ENCODE measurements at regions not wholly inside any gene's neighbourhood (a gene's known extent, or its start where the extent isn't known, plus 50 kb on each side); places are given as distances from the start of the nearest gene placed in this dataset.

- no peak for TF ChIP-seq CTCF (IDR thresholded peaks at IDR 0.05)
- intact Hi-C loops (cut with micrococcal nuclease), result no loop called here
- no peaks in the 10 kb centered on the region for H3K36me3 ChIP-seq (ENCODE audit: control insufficient read depth, insufficient read depth, low read length)
- ATAC-seq (no peak), DNase-seq (no peak)
- Mint-ChIP-seq H3K27ac (no peak overlapping the region), H3K4me1 (no peaks in the 10 kb centered on the region), H3K9me3 (no peaks in the 10 kb centered on the region), H3K36me3 (no peaks in the 10 kb centered on the region), H3K4me3 (no peak overlapping the region), H3K27me3 (ENCODE audit: low read depth in 2 of 2) (peaks cover 0 to 7% of the 10 kb centered on the region in 2 donors)
- H3K27ac ChIP-seq (ENCODE audit: low read length), result no peak overlapping the region
- H3K27me3 ChIP-seq (ENCODE audit: control insufficient read depth, insufficient read depth, low read length), result no peaks in the 10 kb centered on the region
- no peaks in the 10 kb centered on the region for H3K4me1 ChIP-seq (ENCODE audit: control insufficient read depth, insufficient read depth, low read length)
- no peak overlapping the region for H3K4me3 ChIP-seq (ENCODE audit: low read length)
- no peaks in the 10 kb centered on the region for H3K9me3 ChIP-seq (ENCODE audit: control insufficient read depth, insufficient read depth, low read length)
- WGBS (ENCODE audit: insufficient coverage), result 88% methylated on average over 3 of the region's 3 CpGs
Observed at GRCh38 chr14:62053188-62053587, 291.0 kb downstream of the SNAPC1 start.

GRCh38 chr14:62056789-62057188 is 294.6 kb downstream of the SNAPC1 start:
- no peak overlapping the region for H3K4me3 Mint-ChIP-seq
- no peaks in the 10 kb centered on the region for H3K36me3 Mint-ChIP-seq
- H3K4me1 ChIP-seq (ENCODE audit: control insufficient read depth, insufficient read depth, low read length), result no peaks in the 10 kb centered on the region
- TF ChIP-seq CTCF (IDR thresholded peaks at IDR 0.05), result no peak
- no peaks in the 10 kb centered on the region for H3K27me3 ChIP-seq (ENCODE audit: control insufficient read depth, insufficient read depth, low read length)
- peaks cover 2 to 10% of the 10 kb centered on the region in 2 donors for H3K27me3 Mint-ChIP-seq (ENCODE audit: low read depth in 2 of 2)
- H3K36me3 ChIP-seq (ENCODE audit: control insufficient read depth, insufficient read depth, low read length), result no peaks in the 10 kb centered on the region
- no peak overlapping the region for H3K4me3 ChIP-seq (ENCODE audit: low read length)
- 98% methylated on average over 27 of the region's 27 CpGs for WGBS (ENCODE audit: insufficient coverage)
- no peaks in the 10 kb centered on the region for H3K9me3 ChIP-seq (ENCODE audit: control insufficient read depth, insufficient read depth, low read length)
- DNase-seq (no peak), ATAC-seq (no peak)
- H3K9me3 Mint-ChIP-seq, result no peaks in the 10 kb centered on the region
- no peak overlapping the region for H3K27ac ChIP-seq (ENCODE audit: low read length)
- no peak overlapping the region for H3K27ac Mint-ChIP-seq
- peaks cover 0 to 6% of the 10 kb centered on the region in 2 donors for H3K4me1 Mint-ChIP-seq
- intact Hi-C loops (cut with micrococcal nuclease), result no loop called here

- ATAC-seq (no peak), DNase-seq (no peak)
- H3K27ac Mint-ChIP-seq, result no peak overlapping the region
- WGBS (ENCODE audit: insufficient coverage), result 93% methylated on average over 3 of the region's 5 CpGs
- Histone ChIP-seq H3K4me3 (ENCODE audit: low read length) (no peak overlapping the region), H3K27ac (ENCODE audit: low read length) (no peak overlapping the region), H3K4me1 (ENCODE audit: control insufficient read depth, insufficient read depth, low read length) (no peaks in the 10 kb centered on the region), H3K36me3 (ENCODE audit: control insufficient read depth, insufficient read depth, low read length) (no peaks in the 10 kb centered on the region), H3K9me3 (ENCODE audit: control insufficient read depth, insufficient read depth, low read length) (no peaks in the 10 kb centered on the region), H3K27me3 (ENCODE audit: control insufficient read depth, insufficient read depth, low read length) (no peaks in the 10 kb centered on the region)
- TF ChIP-seq CTCF (IDR thresholded peaks at IDR 0.05), result no peak
- H3K27me3 Mint-ChIP-seq (ENCODE audit: low read depth in 2 of 2), result peaks cover 0 to 10% of the 10 kb centered on the region in 2 donors
- H3K4me1 Mint-ChIP-seq, result peaks cover 0 to 8% of the 10 kb centered on the region in 2 donors
- no peak overlapping the region for H3K4me3 Mint-ChIP-seq
- H3K9me3 Mint-ChIP-seq, result no peaks in the 10 kb centered on the region
- intact Hi-C loops (cut with micrococcal nuclease), result no loop called here
- no peaks in the 10 kb centered on the region for H3K36me3 Mint-ChIP-seq
Observed at GRCh38 chr14:62062645-62063044, 300.4 kb downstream of the SNAPC1 start.

- 80% methylated on average over 1 of the region's 3 CpGs for WGBS (ENCODE audit: insufficient coverage)
- intact Hi-C loops (cut with micrococcal nuclease), result no loop called here
Observed at GRCh38 chr14:62064751-62065323, 302.6 kb downstream of the SNAPC1 start.

More at GRCh38 chr14:62064751-62065323, 302.6 kb downstream of the SNAPC1 start:
- ATAC-seq (no peak), DNase-seq (no peak)
- no peak overlapping the region for H3K4me3 Mint-ChIP-seq
- peaks cover 0 to 8% of the 10 kb centered on the region in 2 donors for H3K4me1 Mint-ChIP-seq
- no peak overlapping the region for H3K4me3 ChIP-seq (ENCODE audit: low read length)
- no peak overlapping the region for H3K27ac Mint-ChIP-seq
- no peaks in the 10 kb centered on the region for H3K36me3 Mint-ChIP-seq
- H3K27me3 Mint-ChIP-seq (ENCODE audit: low read depth in 2 of 2), result peaks cover 0 to 10% of the 10 kb centered on the region in 2 donors
- TF ChIP-seq CTCF (IDR thresholded peaks at IDR 0.05), result no peak
- no peaks in the 10 kb centered on the region for H3K36me3 ChIP-seq (ENCODE audit: control insufficient read depth, insufficient read depth, low read length)
- H3K27ac ChIP-seq (ENCODE audit: low read length), result no peak overlapping the region
- H3K27me3 ChIP-seq (ENCODE audit: control insufficient read depth, insufficient read depth, low read length), result no peaks in the 10 kb centered on the region
- H3K9me3 Mint-ChIP-seq, result no peaks in the 10 kb centered on the region
- no peaks in the 10 kb centered on the region for H3K4me1 ChIP-seq (ENCODE audit: control insufficient read depth, insufficient read depth, low read length)
- H3K9me3 ChIP-seq (ENCODE audit: control insufficient read depth, insufficient read depth, low read length), result no peaks in the 10 kb centered on the region

Measured in natural killer cell (primary cell).